Astrocyte (in vitro differentiated cells and primary cell): ENCODE measurements at regions not wholly inside any gene's neighbourhood (a gene's known extent, or its start where the extent isn't known, plus 50 kb on each side); places are given as distances from the start of the nearest gene placed in this dataset.
A peak's percentile ranks its signal among the peaks of the same experiment; 100 is the strongest.

ENCODE experiments used
- DNase-seq: peaks from one replicate; pipeline ENCODE4 v3.0.0-alpha.2; 2010; ENCODE audit warnings: low read depth
- FAIRE-seq: peaks from 2 replicates; lab custom pipeline; 2011; peaks lifted over from hg19 to GRCh38; lab: Jason Lieb, UNC
- H2AFZ ChIP-seq: 2 replicates; pipeline ENCODE4 v1.6.0; 2012; ENCODE audit warnings: low read depth, low read length, inconsistent platforms
- H3K27ac ChIP-seq: 2 replicates; pipeline ENCODE4 v1.5.1; 2011; ENCODE audit warnings: low read depth, low read length, inconsistent platforms
- H3K27me3 ChIP-seq: 2 replicates; pipeline ENCODE4 v1.6.0; 2011; ENCODE audit warnings: low read length, inconsistent platforms; ENCODE audit not compliant: insufficient read depth
- H3K36me3 ChIP-seq: 2 replicates; pipeline ENCODE4 v1.5.1; 2011; ENCODE audit warnings: low read length, inconsistent platforms; ENCODE audit not compliant: insufficient read depth
- H3K4me1 ChIP-seq: 2 replicates; pipeline ENCODE4 v1.5.1; 2011; ENCODE audit warnings: low read length, inconsistent platforms; ENCODE audit not compliant: insufficient read depth
- H3K4me2 ChIP-seq: 2 replicates; pipeline ENCODE4 v1.6.0; 2012; ENCODE audit warnings: low read length, inconsistent platforms
- H3K4me3 ChIP-seq: 2 replicates; pipeline ENCODE4 v1.5.1; 2011; ENCODE audit warnings: low read depth, mild to moderate bottlenecking, low read length, inconsistent platforms; ENCODE audit not compliant: insufficient read depth
- H3K79me2 ChIP-seq: 2 replicates; pipeline ENCODE4 v1.6.0; 2012; ENCODE audit warnings: mild to moderate bottlenecking, low read length, inconsistent platforms; ENCODE audit not compliant: insufficient read depth
- H3K9ac ChIP-seq: 2 replicates; pipeline ENCODE4 v1.6.0; 2012; ENCODE audit warnings: mild to moderate bottlenecking, low read length, inconsistent platforms
- H3K9me3 ChIP-seq: 2 replicates; pipeline ENCODE4 v1.5.1; 2012; ENCODE audit warnings: low read depth, mild to moderate bottlenecking, low read length, inconsistent platforms; ENCODE audit not compliant: insufficient read depth
- H4K20me1 ChIP-seq: 2 replicates; pipeline ENCODE4 v1.6.0; 2012; ENCODE audit warnings: low read length, inconsistent platforms; ENCODE audit not compliant: insufficient read depth
- H3K27ac Mint-ChIP-seq: one replicate; pipeline ENCODE4 v1.8.0; 2021; ENCODE audit warnings: mild to moderate bottlenecking, mixed read lengths; ENCODE audit not compliant: unreplicated experiment
- H3K27me3 Mint-ChIP-seq: one replicate; pipeline ENCODE4 v1.8.0; 2021; ENCODE audit warnings: low read depth, mixed read lengths; ENCODE audit not compliant: unreplicated experiment
- H3K36me3 Mint-ChIP-seq: one replicate; pipeline ENCODE4 v1.8.0; 2021; ENCODE audit warnings: low read depth, mixed read lengths; ENCODE audit not compliant: unreplicated experiment
- H3K4me1 Mint-ChIP-seq: one replicate; pipeline ENCODE4 v1.8.0; 2021; ENCODE audit warnings: low read depth, mixed read lengths; ENCODE audit not compliant: unreplicated experiment
- H3K4me3 Mint-ChIP-seq: one replicate; pipeline ENCODE4 v1.8.0; 2021; ENCODE audit warnings: mild to moderate bottlenecking, moderate library complexity, mixed read lengths; ENCODE audit not compliant: unreplicated experiment
- H3K9me3 Mint-ChIP-seq: one replicate; pipeline ENCODE4 v1.8.0; 2021; ENCODE audit warnings: mild to moderate bottlenecking, mixed read lengths; ENCODE audit not compliant: unreplicated experiment
- CTCF ChIP-seq: IDR thresholded peaks from 2 replicates; pipeline ENCODE4 v1.5.1; 2011; ENCODE audit warnings: low read depth, mild to moderate bottlenecking, inconsistent platforms, low read length, moderate library complexity; ENCODE audit not compliant: insufficient read depth
- EZH2 ChIP-seq: IDR thresholded peaks from 2 replicates; pipeline ENCODE4 v1.6.1; 2012; ENCODE audit warnings: mild to moderate bottlenecking, low read length, inconsistent platforms; ENCODE audit not compliant: insufficient read depth

- TF ChIP-seq EZH2: no peak
- TF ChIP-seq CTCF: no peak
- H2AFZ ChIP-seq: no peak overlapping the region
- no peaks in the 10 kb centered on the region for H3K79me2 ChIP-seq
- H3K4me2 ChIP-seq: no peak overlapping the region
- no peak overlapping the region for H3K27ac Mint-ChIP-seq
- FAIRE-seq: no peak
- no peak overlapping the region for H3K27ac ChIP-seq
- no peaks in the 10 kb centered on the region for H3K4me1 Mint-ChIP-seq
- no peak overlapping the region for H3K4me3 ChIP-seq
- no peaks in the 10 kb centered on the region for H3K36me3 Mint-ChIP-seq
- H3K36me3 ChIP-seq: no peaks in the 10 kb centered on the region
- no peaks in the 10 kb centered on the region for H4K20me1 ChIP-seq
- no peak overlapping the region for H3K9ac ChIP-seq
- DNase-seq: no peak
- H3K9me3 ChIP-seq: no peaks in the 10 kb centered on the region
- H3K9me3 Mint-ChIP-seq: no peaks in the 10 kb centered on the region
- peaks cover 8% of the 10 kb centered on the region for H3K4me1 ChIP-seq
- H3K27me3 Mint-ChIP-seq: peaks cover 8% of the 10 kb centered on the region
- no peak overlapping the region for H3K4me3 Mint-ChIP-seq
- no peaks in the 10 kb centered on the region for H3K27me3 ChIP-seq
These were observed 284.7 kb downstream of the TRIB2 start for GRCh38 chr2:13001408-13001807.

GRCh38 chr2:13002536-13003331, 286.0 kb downstream of the TRIB2 start:
- Histone ChIP-seq H3K9me3 (no peaks in the 10 kb centered on the region), H3K4me3 (no peak overlapping the region), H4K20me1 (no peaks in the 10 kb centered on the region), H2AFZ (no peak overlapping the region), H3K27ac (no peak overlapping the region), H3K27me3 (no peaks in the 10 kb centered on the region), H3K4me1 (peaks cover 13% of the 10 kb centered on the region), H3K79me2 (no peaks in the 10 kb centered on the region), H3K9ac (no peak overlapping the region), H3K36me3 (no peaks in the 10 kb centered on the region), H3K4me2 (no peak overlapping the region)
- no peaks in the 10 kb centered on the region for H3K9me3 Mint-ChIP-seq
- H3K27me3 Mint-ChIP-seq: peaks cover 8% of the 10 kb centered on the region
- no peak for FAIRE-seq
- no peaks in the 10 kb centered on the region for H3K36me3 Mint-ChIP-seq
- peak; percentile 28 for DNase-seq
- H3K4me1 Mint-ChIP-seq: no peaks in the 10 kb centered on the region
- TF ChIP-seq EZH2 (no peak), CTCF (no peak)
- H3K27ac Mint-ChIP-seq: no peak overlapping the region
- H3K4me3 Mint-ChIP-seq: no peak overlapping the region

- peak; percentile 74 for DNase-seq
- H3K4me3 Mint-ChIP-seq: no peak overlapping the region
- no peak overlapping the region for H3K4me2 ChIP-seq
- no peak overlapping the region for H3K27ac Mint-ChIP-seq
- no peaks in the 10 kb centered on the region for H3K4me1 Mint-ChIP-seq
- no peak overlapping the region for H3K4me3 ChIP-seq
- FAIRE-seq: peak; percentile 66
- no peaks in the 10 kb centered on the region for H3K9me3 ChIP-seq
- peaks cover 13% of the 10 kb centered on the region for H3K4me1 ChIP-seq
- no peaks in the 10 kb centered on the region for H4K20me1 ChIP-seq
- no peaks in the 10 kb centered on the region for H3K9me3 Mint-ChIP-seq
- no peaks in the 10 kb centered on the region for H3K27me3 ChIP-seq
- TF ChIP-seq EZH2 (no peak), CTCF (no peak)
- no peaks in the 10 kb centered on the region for H3K36me3 ChIP-seq
- H3K79me2 ChIP-seq: no peaks in the 10 kb centered on the region
- peaks cover 8% of the 10 kb centered on the region for H3K27me3 Mint-ChIP-seq
- H3K9ac ChIP-seq: no peak overlapping the region
- H3K27ac ChIP-seq: no peak overlapping the region
- H2AFZ ChIP-seq: no peak overlapping the region
- H3K36me3 Mint-ChIP-seq: no peaks in the 10 kb centered on the region
These were observed 286.8 kb downstream of the TRIB2 start for GRCh38 chr2:13003500-13003899.
